PC-9 (cell line): ENCODE measurements at regions not wholly inside any gene's neighbourhood (a gene's known extent, or its start where the extent isn't known, plus 50 kb on each side); places are given as distances from the start of the nearest gene placed in this dataset.

Experiments
- CTCF ChIP-seq: fragments of 200-600 bp; sonication (generic); conservative IDR thresholded peaks from 2 replicates; pipeline ENCODE4 v1.6.1; 2017; ENCODE audit warnings: mixed run types, antibody characterized with exemption, mild to moderate bottlenecking, moderate library complexity
- EZH2 ChIP-seq: fragments of 200-600 bp; sonication (generic); IDR thresholded peaks from 2 replicates; pipeline ENCODE4 v1.8.0; 2017; ENCODE audit warnings: antibody characterized with exemption, low read depth

GRCh38 chr19:32227561-32228165 is 117.7 kb upstream of the ZNF507 start:
- no peak for TF ChIP-seq CTCF
- no peak for TF ChIP-seq EZH2
